Ascending aorta (tissue), 2 donors: ENCODE measurements at regions not wholly inside any gene's neighbourhood (a gene's known extent, or its start where the extent isn't known, plus 50 kb on each side); places are given as distances from the start of the nearest gene placed in this dataset.

Experiments
- DNase-seq, 2 donors: peaks; one replicate each; pipeline ENCODE4 v3.0.0-alpha.2; 2019; ENCODE audit warnings: low spot score in 2 of 2
- H3K27ac ChIP-seq, 2 donors: fragments of 200-600 bp; sonication (generic); one replicate each; pipeline ENCODE4 v1.5.1; 2016 to 2017; ENCODE audit warnings: mild to moderate bottlenecking in 1 of 2
- H3K27me3 ChIP-seq: fragments of 200-600 bp; sonication (generic); one replicate; pipeline ENCODE4 v1.5.1; 2017
- H3K36me3 ChIP-seq, 2 donors: fragments of 200-600 bp; sonication (generic); one replicate each; pipeline ENCODE4 v1.5.1; 2016
- H3K4me1 ChIP-seq, 2 donors: fragments of 200-600 bp; sonication (generic); one replicate each; pipeline ENCODE4 v1.5.1; 2016 to 2017; ENCODE audit warnings: mild to moderate bottlenecking in 1 of 2
- H3K4me3 ChIP-seq, 2 donors: fragments of 200-600 bp; sonication (generic); one replicate each; pipeline ENCODE4 v1.5.1; 2016 to 2017; ENCODE audit warnings: mild to moderate bottlenecking in 1 of 2
- H3K9me3 ChIP-seq, 2 donors: fragments of 200-600 bp; sonication (generic); one replicate each; pipeline ENCODE4 v1.5.1; 2016
- intact Hi-C: fragments of 100-400 bp; cut with DNase I; formaldehyde crosslinking; loops from one replicate; pipeline ENCODE4 v1.15.1; 2023
- TF ChIP-seq, protein P1 (sequence below), 3 experiments: fragments of 200-600 bp in 2 of 3; fragments of 450-650 bp in 1 of 3; sonication (generic) in 2 of 3; IDR thresholded peaks; one replicate each; pipeline ENCODE4 v1.5.1; 2016 to 2019; ENCODE audit warnings: antibody characterized with exemption in 3 of 3, mild to moderate bottlenecking in 1 of 3, moderate library complexity in 1 of 3

DNA sequence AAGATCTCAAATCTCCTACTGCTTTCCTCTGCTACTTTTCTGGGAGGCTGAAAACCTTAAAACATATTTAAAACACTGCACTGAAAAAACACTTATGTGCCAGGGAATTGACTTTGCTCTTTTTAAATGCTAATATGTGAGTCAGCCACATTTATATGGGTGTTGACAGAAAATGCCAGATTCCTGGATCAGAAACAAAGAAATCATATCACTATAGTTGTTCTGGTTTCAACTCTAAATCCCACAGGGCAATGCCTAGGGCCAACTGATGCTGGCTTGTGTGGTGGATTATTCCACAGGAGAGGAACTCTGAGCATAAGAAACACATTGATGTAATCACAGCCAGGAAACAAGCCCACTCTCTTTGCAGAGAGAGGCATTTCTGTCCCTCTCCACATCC lies 1439.0 kb upstream of the SPRY2 start:
- Histone ChIP-seq H3K27ac (no peak overlapping the region), H3K27me3 (no peaks in the 10 kb centered on the region), H3K4me1 (no peaks in the 10 kb centered on the region), H3K4me3 (no peak overlapping the region), H3K9me3 (no peaks in the 10 kb centered on the region), H3K36me3 (no peaks in the 10 kb centered on the region)
- no peak for DNase-seq
- TF ChIP-seq, protein P1, sequence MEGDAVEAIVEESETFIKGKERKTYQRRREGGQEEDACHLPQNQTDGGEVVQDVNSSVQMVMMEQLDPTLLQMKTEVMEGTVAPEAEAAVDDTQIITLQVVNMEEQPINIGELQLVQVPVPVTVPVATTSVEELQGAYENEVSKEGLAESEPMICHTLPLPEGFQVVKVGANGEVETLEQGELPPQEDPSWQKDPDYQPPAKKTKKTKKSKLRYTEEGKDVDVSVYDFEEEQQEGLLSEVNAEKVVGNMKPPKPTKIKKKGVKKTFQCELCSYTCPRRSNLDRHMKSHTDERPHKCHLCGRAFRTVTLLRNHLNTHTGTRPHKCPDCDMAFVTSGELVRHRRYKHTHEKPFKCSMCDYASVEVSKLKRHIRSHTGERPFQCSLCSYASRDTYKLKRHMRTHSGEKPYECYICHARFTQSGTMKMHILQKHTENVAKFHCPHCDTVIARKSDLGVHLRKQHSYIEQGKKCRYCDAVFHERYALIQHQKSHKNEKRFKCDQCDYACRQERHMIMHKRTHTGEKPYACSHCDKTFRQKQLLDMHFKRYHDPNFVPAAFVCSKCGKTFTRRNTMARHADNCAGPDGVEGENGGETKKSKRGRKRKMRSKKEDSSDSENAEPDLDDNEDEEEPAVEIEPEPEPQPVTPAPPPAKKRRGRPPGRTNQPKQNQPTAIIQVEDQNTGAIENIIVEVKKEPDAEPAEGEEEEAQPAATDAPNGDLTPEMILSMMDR (IDR thresholded peaks at IDR 0.05) = no peak
- intact Hi-C loops = no loop called here

DNA sequence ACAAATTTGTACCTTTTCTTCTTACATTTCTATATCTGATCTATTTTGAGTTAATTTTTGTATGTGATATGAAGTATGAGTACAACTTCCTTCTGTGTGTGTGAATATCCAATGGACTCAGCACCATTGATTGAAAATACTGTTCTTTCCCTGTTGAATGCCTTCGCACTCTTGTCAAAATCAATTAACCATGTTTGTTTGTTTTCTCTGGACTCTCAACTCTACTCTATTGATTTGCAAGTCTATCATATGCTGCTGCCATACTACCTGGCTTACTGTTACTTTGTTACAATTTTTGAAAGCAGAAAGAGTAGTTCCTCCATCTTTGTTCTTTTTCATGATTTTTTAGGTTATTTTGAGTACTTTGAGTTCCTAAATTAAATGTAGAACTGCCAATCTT lies 1437.4 kb upstream of the SPRY2 start:
- intact Hi-C loops = no loop called here
- Histone ChIP-seq H3K36me3 (no peaks in the 10 kb centered on the region), H3K9me3 (no peaks in the 10 kb centered on the region), H3K27ac (no peak overlapping the region), H3K4me3 (no peak overlapping the region), H3K4me1 (no peaks in the 10 kb centered on the region), H3K27me3 (no peaks in the 10 kb centered on the region)
- no peak for DNase-seq
- TF ChIP-seq, protein P1 (IDR thresholded peaks at IDR 0.05) = no peak

- no peak overlapping the region for H3K4me3 ChIP-seq
- no peak overlapping the region for H3K27ac ChIP-seq
- no peaks in the 10 kb centered on the region for H3K36me3 ChIP-seq
- TF ChIP-seq, protein P1 (IDR thresholded peaks at IDR 0.05) = no peak
- intact Hi-C loops = no loop called here
- no peaks in the 10 kb centered on the region for H3K9me3 ChIP-seq
- H3K4me1 ChIP-seq = no peaks in the 10 kb centered on the region
- H3K27me3 ChIP-seq = no peaks in the 10 kb centered on the region
- DNase-seq = no peak
Observed at GRCh38 chr13:81773263-81773662, 1432.3 kb upstream of the SPRY2 start.

DNA sequence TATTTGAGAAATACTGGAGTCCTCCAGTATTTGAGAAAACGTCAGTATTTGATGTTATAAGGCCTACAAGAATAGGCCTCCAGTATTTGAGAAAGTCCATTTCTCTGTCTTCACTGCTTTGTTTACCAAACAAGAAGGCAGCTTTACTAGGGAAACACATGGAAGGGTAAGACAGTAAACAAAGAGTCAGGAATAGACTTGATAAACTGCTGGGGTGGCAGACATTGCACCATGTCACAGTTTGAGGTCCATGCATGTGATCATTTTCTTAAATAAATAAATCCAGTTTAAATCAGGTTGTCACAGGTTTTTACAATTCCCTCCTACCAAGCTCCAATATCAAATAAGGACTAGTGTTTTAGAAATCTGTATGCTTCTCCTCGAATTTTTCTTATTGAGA lies 1431.0 kb upstream of the SPRY2 start:
- intact Hi-C loops = no loop called here
- no peak for DNase-seq
- Histone ChIP-seq H3K4me1 (no peaks in the 10 kb centered on the region), H3K4me3 (no peak overlapping the region), H3K36me3 (no peaks in the 10 kb centered on the region), H3K27ac (no peak overlapping the region), H3K9me3 (no peaks in the 10 kb centered on the region), H3K27me3 (no peaks in the 10 kb centered on the region)
- TF ChIP-seq, protein P1 (IDR thresholded peaks at IDR 0.05) = no peak

GRCh38 chr13:81770868-81771505 lies 1430.1 kb upstream of the SPRY2 start:
- H3K4me1 ChIP-seq = no peaks in the 10 kb centered on the region
- H3K9me3 ChIP-seq = no peaks in the 10 kb centered on the region
- no peak for DNase-seq
- TF ChIP-seq, protein P1 (IDR thresholded peaks at IDR 0.05) = no peak
- no peak overlapping the region for H3K27ac ChIP-seq
- no peak overlapping the region for H3K4me3 ChIP-seq
- no peaks in the 10 kb centered on the region for H3K36me3 ChIP-seq
- no peaks in the 10 kb centered on the region for H3K27me3 ChIP-seq
- intact Hi-C loops = no loop called here

DNA sequence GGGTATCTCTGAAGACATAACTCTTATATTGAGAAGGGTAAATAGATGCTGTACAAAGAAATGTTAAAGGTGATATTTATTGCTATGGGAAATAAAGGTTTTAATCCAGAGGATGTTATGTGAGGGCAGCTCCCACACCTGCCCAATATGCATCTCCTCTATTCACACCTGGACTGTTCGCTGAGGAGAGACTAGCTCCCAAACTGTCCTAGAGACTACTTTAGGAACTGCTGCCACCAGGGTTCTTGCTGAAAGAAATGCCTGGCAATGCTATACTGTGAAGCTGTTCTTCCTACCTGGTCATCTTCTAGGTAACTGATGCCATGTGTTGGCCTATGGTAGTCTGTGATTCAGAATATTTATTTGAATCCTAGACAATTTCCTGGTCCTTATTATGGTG lies 1421.5 kb upstream of the SPRY2 start:
- H3K4me1 ChIP-seq = no peaks in the 10 kb centered on the region
- no peak overlapping the region for H3K27ac ChIP-seq
- H3K9me3 ChIP-seq = no peaks in the 10 kb centered on the region
- no peak for DNase-seq
- no peak overlapping the region for H3K4me3 ChIP-seq
- intact Hi-C loops = no loop called here
- TF ChIP-seq, protein P1 (IDR thresholded peaks at IDR 0.05) = no peak
- no peaks in the 10 kb centered on the region for H3K27me3 ChIP-seq
- H3K36me3 ChIP-seq = no peaks in the 10 kb centered on the region
